ENCODE measurements at regions not wholly inside any gene's neighbourhood (a gene's known extent, or its start where the extent isn't known, plus 50 kb on each side); places are given as distances from the start of the nearest gene placed in this dataset.

DNA sequence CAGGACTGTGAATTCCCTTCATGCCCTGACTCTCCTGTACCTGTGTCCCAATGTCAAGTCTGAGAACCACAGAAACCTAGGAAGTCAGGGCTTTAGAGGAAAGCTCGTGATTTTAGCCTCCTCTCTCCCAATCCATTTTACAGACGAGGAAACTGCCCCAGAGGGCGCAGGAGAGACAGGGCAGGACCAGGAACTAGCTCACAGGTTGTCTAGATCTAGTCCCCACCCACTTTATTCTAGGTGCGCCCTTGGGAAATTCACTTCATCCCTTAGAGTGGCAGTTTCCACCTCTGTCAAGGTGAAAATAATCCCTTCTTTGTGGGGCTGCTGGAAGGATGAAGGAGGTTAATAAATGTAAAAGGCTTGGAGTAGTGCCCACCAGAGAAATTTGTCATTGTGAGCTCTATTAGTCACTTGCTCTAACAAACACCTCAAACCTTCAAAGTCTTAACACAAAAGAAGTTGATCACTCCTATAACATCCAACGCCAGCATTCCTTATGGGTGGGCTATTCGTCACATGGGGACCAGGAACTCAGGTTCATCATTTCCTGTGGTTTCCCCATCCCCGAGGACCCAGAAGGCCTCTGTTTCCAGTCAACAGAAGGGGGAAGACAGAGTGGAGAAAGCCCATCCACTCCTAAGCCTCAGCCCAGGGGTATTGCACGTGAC is 282.3 kb downstream of the XXYLT1 start:
- no peaks in the 10 kb centered on the region for H3K36me3 ChIP-seq
- no peaks in the 10 kb centered on the region for H3K9me3 ChIP-seq (ENCODE audit: severe bottlenecking)
- H3K27me3 ChIP-seq (ENCODE audit: insufficient read depth, low read depth, severe bottlenecking) = no peaks in the 10 kb centered on the region
- DNase-seq = no peak
- no peak overlapping the region for H3K4me3 ChIP-seq (ENCODE audit: low read depth, low read length)
- no peak overlapping the region for H3K27ac ChIP-seq
- TF ChIP-seq, protein P1, sequence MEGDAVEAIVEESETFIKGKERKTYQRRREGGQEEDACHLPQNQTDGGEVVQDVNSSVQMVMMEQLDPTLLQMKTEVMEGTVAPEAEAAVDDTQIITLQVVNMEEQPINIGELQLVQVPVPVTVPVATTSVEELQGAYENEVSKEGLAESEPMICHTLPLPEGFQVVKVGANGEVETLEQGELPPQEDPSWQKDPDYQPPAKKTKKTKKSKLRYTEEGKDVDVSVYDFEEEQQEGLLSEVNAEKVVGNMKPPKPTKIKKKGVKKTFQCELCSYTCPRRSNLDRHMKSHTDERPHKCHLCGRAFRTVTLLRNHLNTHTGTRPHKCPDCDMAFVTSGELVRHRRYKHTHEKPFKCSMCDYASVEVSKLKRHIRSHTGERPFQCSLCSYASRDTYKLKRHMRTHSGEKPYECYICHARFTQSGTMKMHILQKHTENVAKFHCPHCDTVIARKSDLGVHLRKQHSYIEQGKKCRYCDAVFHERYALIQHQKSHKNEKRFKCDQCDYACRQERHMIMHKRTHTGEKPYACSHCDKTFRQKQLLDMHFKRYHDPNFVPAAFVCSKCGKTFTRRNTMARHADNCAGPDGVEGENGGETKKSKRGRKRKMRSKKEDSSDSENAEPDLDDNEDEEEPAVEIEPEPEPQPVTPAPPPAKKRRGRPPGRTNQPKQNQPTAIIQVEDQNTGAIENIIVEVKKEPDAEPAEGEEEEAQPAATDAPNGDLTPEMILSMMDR (IDR thresholded peaks at IDR 0.05; ENCODE audit: low read depth, low read length) = no peak

DNA sequence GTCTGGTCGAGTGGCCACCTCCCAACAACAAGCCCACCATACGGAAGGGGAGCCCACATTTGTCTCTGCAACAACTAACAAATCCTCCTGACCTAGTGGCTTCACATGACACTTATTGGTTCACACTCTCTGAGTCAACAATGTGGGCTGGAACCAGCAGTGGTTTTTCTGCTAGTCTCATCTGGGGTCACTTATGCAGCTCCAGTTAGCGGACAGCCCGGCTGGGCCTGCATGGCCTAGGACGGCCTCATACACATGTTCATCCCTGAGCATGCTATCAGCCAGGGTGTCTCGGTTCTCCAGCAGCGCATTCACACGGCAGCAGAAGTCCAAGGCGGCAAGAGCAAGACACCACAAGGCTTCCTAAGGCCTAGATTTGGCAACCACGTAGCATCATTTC is 281.7 kb downstream of the XXYLT1 start:
- Histone ChIP-seq H3K27ac (no peak overlapping the region), H3K27me3 (ENCODE audit: insufficient read depth, low read depth, severe bottlenecking) (no peaks in the 10 kb centered on the region), H3K4me3 (ENCODE audit: low read depth, low read length) (no peak overlapping the region), H3K36me3 (no peaks in the 10 kb centered on the region), H3K9me3 (ENCODE audit: severe bottlenecking) (no peaks in the 10 kb centered on the region)
- TF ChIP-seq, protein P1 (IDR thresholded peaks at IDR 0.05; ENCODE audit: low read depth, low read length) = no peak
- DNase-seq = no peak

DNA sequence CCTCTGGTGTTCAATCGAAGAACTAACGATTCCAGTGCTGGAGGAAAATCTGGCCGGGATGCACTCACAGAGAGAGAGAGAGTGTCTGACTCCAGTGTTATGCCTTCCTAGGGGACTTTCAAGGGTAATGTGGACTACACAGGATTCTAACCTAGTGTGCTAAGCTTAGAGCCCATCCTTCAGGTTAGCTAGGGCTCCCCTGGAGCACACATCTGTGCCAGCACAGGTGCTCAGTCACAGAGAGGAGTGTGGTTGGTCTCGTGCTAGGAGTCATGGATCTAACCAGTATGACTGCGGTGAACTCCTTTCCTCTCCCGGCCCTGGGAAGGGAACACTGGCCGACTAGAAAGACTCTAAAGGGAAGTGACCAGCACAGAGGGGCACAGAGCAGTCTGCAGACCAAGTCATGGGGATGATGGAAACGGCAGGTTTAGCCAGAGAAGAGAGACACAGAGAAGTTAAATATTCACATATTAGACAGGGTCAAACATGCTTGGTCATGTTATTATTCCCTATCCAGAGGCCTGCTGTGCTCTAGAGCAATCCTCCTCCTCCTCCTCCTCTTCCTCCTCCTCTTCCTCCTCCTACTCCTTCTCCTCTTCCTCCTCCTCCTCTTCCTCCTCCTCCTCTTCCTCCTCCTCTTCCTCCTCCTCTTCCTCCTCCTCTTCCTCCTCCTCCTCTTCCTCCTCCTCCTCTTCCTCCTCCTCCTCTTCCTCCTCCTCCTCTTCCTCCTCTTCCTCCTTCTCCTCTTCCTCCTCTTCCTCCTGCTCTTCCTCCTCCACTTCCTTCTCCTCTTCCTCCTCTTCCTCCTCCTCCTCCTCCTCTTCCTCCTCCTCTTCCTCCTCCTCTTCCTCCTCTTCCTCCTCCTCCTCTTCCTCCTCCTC is 280.3 kb downstream of the XXYLT1 start:
- no peaks in the 10 kb centered on the region for H3K27me3 ChIP-seq (ENCODE audit: insufficient read depth, low read depth, severe bottlenecking)
- TF ChIP-seq, protein P1 (IDR thresholded peaks at IDR 0.05; ENCODE audit: low read depth, low read length) = no peak
- no peak overlapping the region for H3K27ac ChIP-seq
- H3K4me3 ChIP-seq (ENCODE audit: low read depth, low read length) = no peak overlapping the region
- H3K36me3 ChIP-seq = no peaks in the 10 kb centered on the region
- DNase-seq = no peak
- no peaks in the 10 kb centered on the region for H3K9me3 ChIP-seq (ENCODE audit: severe bottlenecking)

DNA sequence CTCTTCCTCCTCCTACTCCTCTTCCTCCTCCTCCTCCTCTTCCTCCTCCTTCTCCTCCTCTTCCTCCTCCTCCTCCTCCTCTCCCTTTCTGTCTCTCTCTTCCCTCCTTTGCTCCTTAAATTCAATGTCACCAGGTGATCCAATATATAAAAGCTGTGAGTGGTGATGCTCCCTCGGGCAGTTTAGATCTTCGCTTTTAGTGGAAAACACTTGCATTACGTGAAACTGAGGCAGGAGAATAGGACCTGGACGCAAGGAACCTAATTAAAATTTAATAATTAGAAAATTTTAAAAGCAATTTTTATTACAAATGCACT is 279.7 kb downstream of the XXYLT1 start:
- DNase-seq = no peak
- Histone ChIP-seq H3K36me3 (no peaks in the 10 kb centered on the region), H3K4me3 (ENCODE audit: low read depth, low read length) (no peak overlapping the region), H3K27me3 (ENCODE audit: insufficient read depth, low read depth, severe bottlenecking) (no peaks in the 10 kb centered on the region), H3K27ac (no peak overlapping the region), H3K9me3 (ENCODE audit: severe bottlenecking) (no peaks in the 10 kb centered on the region)
- TF ChIP-seq, protein P1 (IDR thresholded peaks at IDR 0.05; ENCODE audit: low read depth, low read length) = no peak

DNA sequence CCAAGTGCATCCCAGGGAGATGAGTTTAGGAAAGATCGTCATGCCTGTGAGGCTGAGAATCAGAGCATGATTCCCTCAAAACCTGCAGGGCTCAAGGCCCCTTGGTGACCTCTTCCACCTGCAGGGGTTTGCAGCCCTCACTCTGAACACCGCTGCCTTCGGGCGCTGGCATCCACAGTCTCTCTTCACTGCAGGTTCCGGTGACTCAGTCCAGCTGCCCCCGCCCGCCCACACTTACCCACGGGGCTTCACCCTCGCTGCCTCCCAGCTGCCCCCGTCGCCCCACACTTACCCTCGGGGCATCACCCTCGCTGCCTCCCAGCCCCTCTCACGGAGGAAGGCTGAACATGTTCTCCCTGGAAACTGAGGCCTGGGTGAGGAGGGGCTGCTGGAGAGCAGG is 277.1 kb downstream of the XXYLT1 start:
- TF ChIP-seq, protein P1 (IDR thresholded peaks at IDR 0.05; ENCODE audit: low read depth, low read length) = no peak
- H3K27me3 ChIP-seq (ENCODE audit: insufficient read depth, low read depth, severe bottlenecking) = no peaks in the 10 kb centered on the region
- DNase-seq = no peak
- no peaks in the 10 kb centered on the region for H3K9me3 ChIP-seq (ENCODE audit: severe bottlenecking)
- no peak overlapping the region for H3K27ac ChIP-seq
- no peaks in the 10 kb centered on the region for H3K36me3 ChIP-seq
- H3K4me3 ChIP-seq (ENCODE audit: low read depth, low read length) = no peak overlapping the region

All from WERI-Rb-1 (cell line).